ENCODE measurements at regions not wholly inside any gene's neighbourhood (a gene's known extent, or its start where the extent isn't known, plus 50 kb on each side); places are given as distances from the start of the nearest gene placed in this dataset.

DNA sequence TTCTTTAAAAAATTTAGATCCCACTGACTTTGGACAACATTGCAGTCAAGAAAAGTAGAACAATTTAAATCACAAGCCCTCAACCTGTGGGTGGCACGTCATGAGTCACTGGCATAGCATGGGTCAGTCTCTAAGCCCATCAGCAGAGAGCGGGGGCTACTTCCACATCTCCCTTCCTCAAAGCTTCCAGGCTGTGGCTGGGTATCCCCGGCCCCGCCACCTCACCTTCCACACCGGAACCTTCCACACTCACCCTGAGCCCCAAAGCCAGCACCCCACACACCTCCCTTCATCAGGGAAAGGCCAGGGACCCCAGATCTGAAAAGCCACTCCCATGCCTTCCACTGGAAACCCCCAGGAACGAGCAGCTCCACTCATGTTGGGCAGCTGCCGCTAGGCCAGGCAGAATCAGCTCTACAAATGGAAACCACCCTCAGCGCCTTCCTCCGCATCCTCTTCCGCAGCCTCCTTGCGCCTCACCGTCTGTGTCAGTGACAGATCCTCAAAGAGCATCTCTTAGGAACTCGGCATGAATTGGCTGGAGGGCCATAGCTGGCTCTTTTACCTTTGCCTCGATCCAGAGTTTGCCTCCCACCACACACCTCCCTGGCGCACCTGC lies 156.5 kb downstream of the ERCC6L2 start:
- DNase-seq: no peak

DNA sequence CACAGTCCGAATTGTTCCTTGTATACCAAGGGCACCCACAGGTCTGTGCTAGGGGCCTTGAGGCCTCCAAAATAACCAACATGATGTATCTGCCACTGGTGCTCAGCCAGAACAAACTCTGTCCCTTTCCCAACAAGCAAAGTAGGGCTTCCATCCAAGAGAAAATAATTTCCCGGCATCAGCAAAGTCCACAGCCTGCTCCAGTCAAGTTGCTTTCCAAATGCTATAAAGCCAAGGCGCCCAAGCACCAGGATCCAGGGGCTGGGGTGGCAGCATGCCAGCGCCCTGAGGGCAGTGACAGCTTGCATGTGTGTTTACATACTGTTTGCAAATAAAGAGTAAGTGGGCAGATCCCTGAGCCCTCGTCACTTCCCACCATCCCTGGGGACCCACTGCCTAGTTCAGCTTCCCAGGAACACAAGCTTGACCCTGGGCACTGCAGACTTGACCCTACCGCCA lies 155.9 kb downstream of the ERCC6L2 start:
- DNase-seq: peak; percentile 97

DNA sequence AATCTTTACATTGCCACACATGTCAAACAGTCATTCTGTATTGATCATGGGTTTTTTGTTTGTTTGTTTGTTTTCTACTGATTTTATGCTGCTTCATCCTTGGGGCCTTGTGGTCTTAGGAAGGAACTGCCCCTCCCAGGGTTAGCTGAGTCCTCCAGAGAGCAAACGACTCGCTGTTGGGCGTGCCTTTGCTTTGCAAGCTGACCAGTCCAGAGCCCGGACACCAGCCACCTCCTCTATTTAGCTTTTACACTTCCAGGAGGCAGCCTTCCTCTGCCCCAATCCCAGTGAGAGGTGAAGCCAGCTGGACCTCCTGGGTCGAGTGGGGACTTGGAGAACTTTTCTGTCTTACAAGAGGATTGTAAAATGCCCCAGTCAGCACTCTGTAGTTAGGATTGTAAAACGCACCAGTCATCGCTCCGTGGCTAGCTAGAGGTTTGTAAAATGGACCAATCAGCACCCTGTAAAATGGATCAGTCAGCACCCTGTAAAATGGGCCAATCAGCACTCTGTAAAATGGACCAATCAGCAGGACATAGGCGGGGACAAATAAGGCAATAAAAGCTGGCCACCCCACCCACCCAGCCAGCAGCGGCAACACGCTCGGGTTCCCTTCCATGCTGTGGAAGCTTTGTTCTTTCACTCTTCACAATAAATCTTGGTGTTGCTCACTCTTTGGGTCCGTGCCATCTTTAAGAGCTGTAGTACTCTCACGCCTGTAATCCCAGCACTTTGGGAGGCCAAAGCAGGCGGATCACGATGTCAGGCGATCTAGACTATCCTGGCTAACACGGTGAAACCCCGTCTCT lies 154.4 kb downstream of the ERCC6L2 start:
- DNase-seq: no peak

- DNase-seq: no peak
Observed at GRCh38 chr9:96027251-96028131, 152.0 kb downstream of the ERCC6L2 start.

GRCh38 chr9:96026655-96027213 lies 151.2 kb downstream of the ERCC6L2 start:
- DNase-seq: no peak

DNA sequence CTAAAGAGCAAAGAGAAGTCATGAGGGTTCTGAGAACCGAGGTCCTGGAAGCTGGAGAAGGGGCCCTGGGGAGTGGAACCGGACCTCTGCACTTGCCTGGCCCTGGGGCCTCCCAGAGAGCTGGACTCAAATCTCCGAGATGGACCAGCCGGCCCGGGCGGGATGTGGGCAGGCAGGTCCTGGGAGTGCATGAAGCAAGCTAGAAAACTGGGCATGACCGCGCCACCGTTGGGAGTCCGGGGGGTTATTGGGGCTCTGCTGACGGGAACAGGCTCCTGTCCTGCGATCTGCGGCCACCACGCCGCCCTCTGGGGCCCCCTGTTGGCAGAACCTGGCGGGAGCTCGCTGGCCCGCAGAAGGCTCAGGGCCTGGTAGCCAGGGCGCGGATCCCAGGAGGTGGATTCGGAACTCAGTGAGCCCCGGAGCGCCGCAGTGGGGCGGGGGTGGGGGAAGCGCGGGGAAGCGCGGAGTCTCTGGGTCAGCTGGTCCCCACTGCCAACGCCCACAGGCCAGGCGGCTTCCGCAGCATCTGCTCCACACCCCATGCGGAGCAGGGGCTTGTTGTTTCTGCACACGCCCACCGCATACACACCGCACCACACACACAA lies 150.6 kb downstream of the ERCC6L2 start:
- DNase-seq: no peak

GRCh38 chr9:96023486-96023885 lies 148.0 kb downstream of the ERCC6L2 start:
- no peak for DNase-seq

DNA sequence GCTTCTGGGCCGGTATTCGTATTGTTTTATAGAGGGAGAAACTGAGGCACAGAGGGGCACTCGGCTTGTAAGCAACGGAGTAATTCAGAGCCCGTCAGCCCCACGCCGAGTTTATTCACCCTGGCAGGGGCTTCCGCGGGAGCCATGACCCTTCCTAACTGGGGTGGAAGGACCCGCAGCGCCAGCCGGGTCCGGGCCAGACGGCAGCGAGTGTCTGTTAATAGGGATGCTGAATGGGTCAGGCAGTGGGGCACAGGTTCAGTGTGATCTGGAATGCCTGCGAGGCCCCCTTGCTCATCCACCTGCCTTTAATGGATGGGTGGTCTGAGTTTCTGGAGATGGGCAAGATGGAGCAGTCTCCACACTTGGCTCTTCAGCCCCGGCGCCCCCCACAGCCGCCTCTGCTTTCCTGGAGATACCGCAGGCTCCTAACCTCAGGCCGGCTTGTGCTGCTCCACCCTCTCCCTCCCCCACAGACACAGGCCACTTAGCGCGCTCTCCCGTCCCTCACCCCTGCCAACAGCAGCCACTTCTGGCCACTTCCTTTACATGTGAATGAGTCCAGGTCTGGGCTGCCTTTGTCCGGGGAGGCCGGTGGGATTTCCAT lies 147.1 kb downstream of the ERCC6L2 start:
- peak; percentile 13 for DNase-seq

DNA sequence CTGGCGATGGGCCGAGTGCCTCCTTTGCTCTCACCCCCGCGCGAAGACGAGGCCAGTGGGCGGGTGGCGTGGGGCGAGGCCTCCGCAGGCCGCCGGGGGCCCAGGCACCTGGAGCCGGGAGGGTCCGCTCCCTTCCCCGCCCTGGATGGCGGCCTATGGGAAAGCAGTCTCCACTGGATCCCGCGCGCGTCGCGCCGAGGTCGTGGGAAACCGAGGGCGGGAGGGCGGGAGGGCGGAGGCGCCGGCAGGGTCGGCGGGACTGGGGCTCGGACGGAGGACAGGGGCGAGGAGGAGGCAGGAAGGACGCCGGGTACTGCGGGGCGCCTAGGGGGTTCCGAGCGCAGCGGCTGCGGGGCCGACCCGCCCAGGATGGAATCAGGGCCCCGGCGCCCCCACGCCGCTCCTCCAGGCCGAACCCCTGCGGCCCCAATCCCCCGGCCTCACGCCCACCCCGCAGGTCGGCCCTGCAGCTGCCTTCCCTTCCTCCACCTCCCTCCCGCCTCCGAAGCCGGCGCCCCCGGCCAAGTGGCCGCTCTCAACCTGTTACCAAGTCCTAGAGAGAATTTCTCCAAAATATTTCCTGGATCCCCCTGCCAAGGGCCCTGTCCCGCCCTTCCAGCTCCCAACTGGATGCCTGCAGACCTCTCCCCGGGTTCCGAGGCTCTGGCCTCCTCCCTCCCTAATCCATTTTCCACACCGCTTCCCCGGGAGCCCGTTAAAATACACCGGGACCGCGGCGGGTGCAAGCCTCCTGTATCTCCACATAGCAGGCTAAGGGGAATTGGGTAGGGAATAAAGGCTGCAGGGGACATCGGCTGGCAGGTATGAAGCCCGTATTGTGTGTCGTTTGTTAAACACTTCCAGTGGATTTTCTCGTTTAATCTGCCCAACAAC lies 146.3 kb downstream of the ERCC6L2 start:
- DNase-seq: no peak

- DNase-seq: no peak
Observed at GRCh38 chr9:96020792-96021550, 145.5 kb downstream of the ERCC6L2 start.

- DNase-seq: no peak
Observed at GRCh38 chr9:96020300-96020791, 144.9 kb downstream of the ERCC6L2 start.
